ENCODE measurements at regions not wholly inside any gene's neighbourhood (a gene's known extent, or its start where the extent isn't known, plus 50 kb on each side); places are given as distances from the start of the nearest gene placed in this dataset.
A peak's percentile ranks its signal among the peaks of the same experiment; 100 is the strongest.

DNA sequence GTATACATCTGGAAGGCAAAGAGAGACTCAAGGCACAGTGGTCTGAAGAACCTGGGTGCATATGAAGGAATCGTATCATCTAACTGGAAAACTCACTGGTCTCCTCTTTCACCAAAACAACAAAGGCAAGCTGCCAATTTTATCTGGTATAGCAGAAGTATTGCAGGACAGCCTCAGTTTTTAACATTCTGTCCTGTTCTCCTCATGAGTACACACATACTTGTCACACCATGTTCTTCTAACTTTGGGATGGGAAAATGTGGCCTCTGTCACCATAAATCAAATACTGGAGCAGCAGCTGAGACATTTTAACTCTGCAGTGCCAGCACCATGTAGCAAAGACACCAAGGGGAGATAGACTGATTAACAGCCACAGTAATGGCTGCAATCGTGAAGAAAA, 199.1 kb upstream of the CNR1 start:
- H3K36me3 ChIP-seq = no peaks in the 10 kb centered on the region
- TF ChIP-seq, protein P1, sequence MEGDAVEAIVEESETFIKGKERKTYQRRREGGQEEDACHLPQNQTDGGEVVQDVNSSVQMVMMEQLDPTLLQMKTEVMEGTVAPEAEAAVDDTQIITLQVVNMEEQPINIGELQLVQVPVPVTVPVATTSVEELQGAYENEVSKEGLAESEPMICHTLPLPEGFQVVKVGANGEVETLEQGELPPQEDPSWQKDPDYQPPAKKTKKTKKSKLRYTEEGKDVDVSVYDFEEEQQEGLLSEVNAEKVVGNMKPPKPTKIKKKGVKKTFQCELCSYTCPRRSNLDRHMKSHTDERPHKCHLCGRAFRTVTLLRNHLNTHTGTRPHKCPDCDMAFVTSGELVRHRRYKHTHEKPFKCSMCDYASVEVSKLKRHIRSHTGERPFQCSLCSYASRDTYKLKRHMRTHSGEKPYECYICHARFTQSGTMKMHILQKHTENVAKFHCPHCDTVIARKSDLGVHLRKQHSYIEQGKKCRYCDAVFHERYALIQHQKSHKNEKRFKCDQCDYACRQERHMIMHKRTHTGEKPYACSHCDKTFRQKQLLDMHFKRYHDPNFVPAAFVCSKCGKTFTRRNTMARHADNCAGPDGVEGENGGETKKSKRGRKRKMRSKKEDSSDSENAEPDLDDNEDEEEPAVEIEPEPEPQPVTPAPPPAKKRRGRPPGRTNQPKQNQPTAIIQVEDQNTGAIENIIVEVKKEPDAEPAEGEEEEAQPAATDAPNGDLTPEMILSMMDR (IDR thresholded peaks at IDR 0.05) = no peak
- TF ChIP-seq POLR2A (IDR thresholded peaks at IDR 0.05) (no peak), EP300 (IDR thresholded peaks at IDR 0.05) (peak; percentile 47 to 52)
- no peak overlapping the region for H3K4me3 ChIP-seq
- H3K9me3 ChIP-seq = no peaks in the 10 kb centered on the region
- H3K27ac ChIP-seq = peak overlapping the region in 1 of 4 donors; percentile 50
- DNase-seq (ENCODE audit: low spot score in 2 of 2) = no peak
- H3K4me1 ChIP-seq = peaks cover 0 to 5% (median 0%) of the 10 kb centered on the region in 4 donors
- WGBS, 2 donors = 50 to 80% methylated on average over 2 of the region's 2 CpGs
- no peaks in the 10 kb centered on the region for H3K27me3 ChIP-seq

DNA sequence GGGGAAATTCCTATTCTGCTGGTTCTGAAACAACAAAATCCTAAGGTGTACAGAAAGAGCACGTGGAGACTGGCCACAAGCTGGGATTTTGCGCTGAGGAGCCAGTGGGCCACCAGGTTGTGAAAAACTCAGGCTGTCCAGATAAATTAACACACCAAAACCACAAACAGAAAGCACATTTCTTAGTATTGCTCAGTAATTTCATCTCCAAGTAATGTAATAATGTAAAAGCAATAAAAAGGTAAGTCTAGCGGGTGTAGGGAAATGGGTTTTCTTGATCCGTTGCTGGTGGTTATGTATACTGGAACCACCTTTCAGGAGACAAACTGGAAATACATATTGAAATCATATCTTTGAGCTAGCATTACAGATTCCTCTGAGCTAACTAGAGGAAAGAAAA, 195.6 kb upstream of the CNR1 start:
- H3K36me3 ChIP-seq = no peaks in the 10 kb centered on the region
- DNase-seq (ENCODE audit: low spot score in 2 of 2) = no peak
- H3K4me1 ChIP-seq = peaks cover 0 to 8% (median 0%) of the 10 kb centered on the region in 4 donors
- WGBS, 2 donors = 88 to 92% methylated on average over 4 of the region's 4 CpGs
- no peaks in the 10 kb centered on the region for H3K9me3 ChIP-seq
- H3K27ac ChIP-seq = no peak overlapping the region
- no peak for TF ChIP-seq EP300 (IDR thresholded peaks at IDR 0.05)
- TF ChIP-seq POLR2A (IDR thresholded peaks at IDR 0.05) = no peak
- TF ChIP-seq, protein P1 (IDR thresholded peaks at IDR 0.05) = no peak
- H3K4me3 ChIP-seq = no peak overlapping the region
- no peaks in the 10 kb centered on the region for H3K27me3 ChIP-seq

DNA sequence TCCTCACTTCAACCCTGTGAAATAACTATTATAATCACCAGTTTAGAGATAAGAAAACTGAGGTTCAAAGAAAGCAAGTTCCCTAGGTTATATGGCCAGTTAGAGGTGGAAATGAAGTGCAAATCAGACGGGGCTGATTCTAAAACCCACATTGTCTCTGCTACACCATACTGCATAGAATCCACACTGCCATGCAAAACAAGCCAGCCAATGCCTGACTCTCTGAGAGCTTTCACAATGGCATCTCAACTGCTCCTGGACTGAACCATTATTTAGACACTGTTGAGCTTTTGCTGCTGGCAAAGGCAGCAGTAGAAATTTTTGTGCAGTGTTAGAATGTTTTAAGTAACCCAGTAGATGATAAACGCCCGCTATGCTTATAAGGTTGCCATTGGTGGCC, 195.2 kb upstream of the CNR1 start:
- H3K9me3 ChIP-seq = no peaks in the 10 kb centered on the region
- no peaks in the 10 kb centered on the region for H3K27me3 ChIP-seq
- no peak overlapping the region for H3K27ac ChIP-seq
- TF ChIP-seq, protein P1 (IDR thresholded peaks at IDR 0.05) = no peak
- TF ChIP-seq EP300 (IDR thresholded peaks at IDR 0.05) (no peak), POLR2A (IDR thresholded peaks at IDR 0.05) (no peak)
- DNase-seq (ENCODE audit: low spot score in 2 of 2) = no peak
- WGBS, 2 donors = 67 to 75% methylated on average over 3 of the region's 3 CpGs
- H3K4me3 ChIP-seq = no peak overlapping the region
- peaks cover 0 to 8% (median 0%) of the 10 kb centered on the region in 4 donors for H3K4me1 ChIP-seq
- no peaks in the 10 kb centered on the region for H3K36me3 ChIP-seq

DNA sequence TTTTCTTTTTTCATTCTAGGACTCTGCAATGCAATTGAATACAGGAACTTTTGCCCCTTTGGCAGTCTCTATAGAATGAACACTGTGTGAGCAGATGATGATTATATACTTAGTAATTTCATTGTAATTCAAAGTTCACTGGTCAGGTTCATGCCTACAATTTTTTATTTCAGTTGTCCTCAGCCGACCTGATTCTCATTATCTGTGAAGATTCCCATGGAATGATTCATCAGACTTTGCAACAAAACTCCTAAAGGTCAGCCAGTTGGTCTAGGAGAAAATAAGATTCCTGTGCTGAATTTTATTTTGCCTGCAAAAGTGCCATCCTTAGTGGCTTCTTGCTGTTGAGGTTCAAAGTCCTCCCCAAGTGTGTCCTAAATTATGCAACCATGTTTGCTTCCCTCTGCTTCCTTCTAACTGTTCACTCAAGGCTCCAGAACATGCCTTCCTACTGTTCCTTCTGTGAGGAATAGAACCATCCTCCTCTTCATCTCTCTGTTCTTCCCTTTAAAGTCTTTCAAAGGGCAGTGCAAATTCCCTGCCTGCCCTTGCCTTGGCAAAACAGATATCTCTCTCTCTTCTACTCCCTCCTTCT, 194.2 kb upstream of the CNR1 start:
- no peaks in the 10 kb centered on the region for H3K36me3 ChIP-seq
- no peaks in the 10 kb centered on the region for H3K27me3 ChIP-seq
- TF ChIP-seq POLR2A (IDR thresholded peaks at IDR 0.05) = no peak
- TF ChIP-seq, protein P1 (IDR thresholded peaks at IDR 0.05) = no peak
- TF ChIP-seq EP300 (IDR thresholded peaks at IDR 0.05) = no peak
- no peak overlapping the region for H3K4me3 ChIP-seq
- no peak for DNase-seq (ENCODE audit: low spot score in 2 of 2)
- no peak overlapping the region for H3K27ac ChIP-seq
- no peaks in the 10 kb centered on the region for H3K9me3 ChIP-seq
- peaks cover 0 to 8% (median 0%) of the 10 kb centered on the region in 4 donors for H3K4me1 ChIP-seq
- 19 to 33% methylated on average over 1 of the region's 1 CpG for WGBS, 2 donors

DNA sequence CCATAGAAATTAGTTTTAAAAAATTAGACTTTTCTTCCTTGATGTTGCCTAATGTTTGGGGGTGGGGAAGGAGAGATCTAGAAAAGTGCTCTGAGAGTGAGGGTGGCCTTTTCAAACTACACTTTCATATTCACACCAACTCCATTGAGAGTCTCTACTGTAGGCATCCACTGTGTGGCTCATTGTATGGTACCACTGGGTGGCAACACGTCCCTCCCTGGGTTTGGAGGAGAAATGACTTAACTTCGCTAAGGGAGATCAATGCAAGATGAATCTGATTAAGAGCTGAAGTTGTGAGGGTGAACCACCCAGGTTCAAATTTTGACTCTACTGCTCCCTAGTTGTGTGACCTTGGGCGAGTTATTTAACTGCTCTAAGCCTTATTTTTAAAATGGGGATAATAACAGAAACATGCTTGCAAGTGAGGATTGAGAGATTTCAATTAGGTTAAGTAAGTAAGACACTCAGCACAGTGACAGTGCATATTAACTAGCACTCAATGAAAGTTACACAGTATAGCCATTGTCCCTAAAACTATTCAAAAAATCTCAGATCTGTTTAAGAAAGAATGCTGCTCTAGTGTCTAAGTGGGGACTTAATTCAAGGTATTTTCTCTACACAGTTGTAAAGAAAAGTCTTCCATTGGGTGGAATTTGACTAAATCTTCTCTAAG, 193.5 kb upstream of the CNR1 start:
- Histone ChIP-seq H3K27me3 (no peaks in the 10 kb centered on the region), H3K4me3 (no peak overlapping the region), H3K36me3 (no peaks in the 10 kb centered on the region), H3K9me3 (no peaks in the 10 kb centered on the region), H3K4me1 (peaks cover 0 to 8% (median 0%) of the 10 kb centered on the region in 4 donors), H3K27ac (no peak overlapping the region)
- TF ChIP-seq POLR2A (IDR thresholded peaks at IDR 0.05) = no peak
- TF ChIP-seq, protein P1 (IDR thresholded peaks at IDR 0.05) = no peak
- TF ChIP-seq EP300 (IDR thresholded peaks at IDR 0.05) = no peak
- 36 to 42% methylated on average over 3 of the region's 3 CpGs for WGBS, 2 donors
- no peak for DNase-seq (ENCODE audit: low spot score in 2 of 2)

All from tibial nerve (tissue), 4 donors.